IMR-90 (cell line): ENCODE measurements at regions not wholly inside any gene's neighbourhood (a gene's known extent, or its start where the extent isn't known, plus 50 kb on each side); places are given as distances from the start of the nearest gene placed in this dataset.

ENCODE experiments used
- ATAC-seq: fragments of 200-7000 bp; cut with Tn5 transposase; 2 replicates; pipeline ENCODE4 v1.9.1; 2020; ENCODE audit warnings: low read depth, mild to moderate bottlenecking, moderate library complexity
- BruUV-seq: library from RNA; stranded (reverse); fragments of 400-500 nt; replicated peaks from 2 replicates; lab custom pipeline; 2021; lab: Mats Ljungman, UMichigan
- CTCF ChIA-PET: fragments of 300-600 bp; formaldehyde crosslinking; extraction: SDS; loops from one replicate; lab custom pipeline; 2021; ENCODE audit warnings: antibody characterized with exemption; lab: Yijun Ruan, JAX
- POLR2A ChIA-PET: fragments of 300-600 bp; sonication (Branson Sonifier 250); formaldehyde crosslinking; loops from one replicate; lab custom pipeline; 2022; ENCODE audit warnings: antibody characterized with exemption; ENCODE audit not compliant: unreplicated experiment; lab: Charles Lee
- DNase-seq: peaks from one replicate; pipeline ENCODE4 v3.0.0; 2013
- H2AFZ ChIP-seq: replicated peaks from 2 replicates; pipeline ENCODE3; 2013; ENCODE audit warnings: low read length, mild to moderate bottlenecking; ENCODE audit not compliant: poor library complexity
- H2AK5ac ChIP-seq: 2 replicates; pipeline ENCODE4 v1.6.1; 2013; ENCODE audit warnings: low read depth, low read length, inconsistent platforms
- H2AK9ac ChIP-seq: replicated peaks from 2 replicates; pipeline ENCODE3; 2013; ENCODE audit warnings: mild to moderate bottlenecking, low read depth, low read length, moderate library complexity; ENCODE audit not compliant: poor library complexity
- H2BK120ac ChIP-seq: 2 replicates; pipeline ENCODE4 v1.6.1; 2013; ENCODE audit warnings: low read depth, low read length, inconsistent platforms
- H2BK15ac ChIP-seq: 3 replicates; pipeline ENCODE4 v1.6.1; 2013; ENCODE audit warnings: low read depth, low read length, inconsistent platforms
- H2BK20ac ChIP-seq: 2 replicates; pipeline ENCODE4 v1.6.1; 2013; ENCODE audit warnings: low read depth, mild to moderate bottlenecking, inconsistent platforms, low read length, moderate library complexity
- H2BK5ac ChIP-seq: 2 replicates; pipeline ENCODE4 v1.6.1; 2013; ENCODE audit warnings: mild to moderate bottlenecking, low read depth, low read length, inconsistent platforms; ENCODE audit not compliant: poor library complexity, severe bottlenecking
- H3K14ac ChIP-seq: replicated peaks from 2 replicates; pipeline ENCODE4 v1.6.1; 2013; ENCODE audit warnings: low read depth, low read length, inconsistent platforms
- H3K18ac ChIP-seq: 2 replicates; pipeline ENCODE4 v1.6.1; 2013; ENCODE audit warnings: low read depth, low read length, control low read depth
- H3K23ac ChIP-seq: 2 replicates; pipeline ENCODE4 v1.6.1; 2013; ENCODE audit warnings: low read depth, low read length, inconsistent platforms
- H3K27ac ChIP-seq: 2 replicates; pipeline ENCODE4 v1.5.1; 2013; ENCODE audit warnings: mild to moderate bottlenecking, control low read depth, low read length; ENCODE audit not compliant: insufficient read depth
- H3K27me3 ChIP-seq: 2 replicates; pipeline ENCODE4 v1.6.1; 2013; ENCODE audit warnings: low read length; ENCODE audit not compliant: control insufficient read depth, insufficient read depth
- H3K36me3 ChIP-seq: 2 replicates; pipeline ENCODE4 v1.6.1; 2013; ENCODE audit warnings: low read length, mixed read lengths; ENCODE audit not compliant: control insufficient read depth, insufficient read depth
- H3K4ac ChIP-seq: 2 replicates; pipeline ENCODE4 v1.6.1; 2013; ENCODE audit warnings: low read depth, low read length, inconsistent platforms
- H3K4me1 ChIP-seq: 2 replicates; pipeline ENCODE4 v1.6.1; 2013; ENCODE audit warnings: low read length, mixed read lengths; ENCODE audit not compliant: control insufficient read depth, insufficient read depth
- H3K4me2 ChIP-seq: 2 replicates; pipeline ENCODE4 v1.6.1; 2013; ENCODE audit warnings: low read depth, mild to moderate bottlenecking, control low read depth, low read length, moderate library complexity
- H3K4me3 ChIP-seq: 2 replicates; pipeline ENCODE4 v1.5.1; 2013; ENCODE audit warnings: low read depth, mild to moderate bottlenecking, control low read depth, low read length, moderate library complexity; ENCODE audit not compliant: insufficient read depth
- H3K56ac ChIP-seq: 2 replicates; pipeline ENCODE4 v1.6.1; 2013; ENCODE audit warnings: low read length, inconsistent platforms; ENCODE audit not compliant: insufficient read depth; ENCODE audit errors: extremely low read depth
- H3K79me1 ChIP-seq, 2 experiments: 2 replicates each; pipeline ENCODE4 v1.6.1; 2013; ENCODE audit warnings: low read length in 2 of 2, inconsistent platforms in 1 of 2, low read depth in 1 of 2
- H3K9ac ChIP-seq: 2 replicates; pipeline ENCODE4 v1.6.1; 2013; ENCODE audit warnings: low read depth, low read length, control low read depth
- H3K9me1 ChIP-seq: 2 replicates; pipeline ENCODE4 v1.6.1; 2013; ENCODE audit warnings: low read length, inconsistent platforms; ENCODE audit not compliant: insufficient read depth
- H3K9me3 ChIP-seq: 2 replicates; pipeline ENCODE4 v1.6.1; 2013; ENCODE audit warnings: low read length; ENCODE audit not compliant: control insufficient read depth, insufficient read depth
- H4K20me1 ChIP-seq: 2 replicates; pipeline ENCODE4 v1.6.1; 2013; ENCODE audit warnings: low read length, inconsistent platforms; ENCODE audit not compliant: insufficient read depth
- H4K5ac ChIP-seq: 2 replicates; pipeline ENCODE4 v1.6.1; 2013; ENCODE audit warnings: mild to moderate bottlenecking, low read depth, low read length, control low read depth
- H4K8ac ChIP-seq, 2 experiments: 2 replicates each; pipeline ENCODE4 v1.6.1; 2013; ENCODE audit warnings: low read depth in 2 of 2, low read length in 2 of 2, control low read depth in 1 of 2, inconsistent platforms in 1 of 2
- H4K91ac ChIP-seq: 2 replicates; pipeline ENCODE4 v1.6.1; 2013; ENCODE audit warnings: low read depth, low read length, inconsistent platforms; ENCODE audit not compliant: insufficient read depth
- BHLHE40 ChIP-seq: fragments of 150-350 bp; IDR thresholded peaks from 2 replicates; pipeline ENCODE4 v1.6.1; 2016; ENCODE audit warnings: mild to moderate bottlenecking, low read depth, low read length
- CHD1 ChIP-seq: IDR thresholded peaks from 2 replicates; pipeline ENCODE4 v1.6.1; 2012; ENCODE audit warnings: low read depth, low read length, improper control_type of control experiment
- FOS ChIP-seq: fragments of 150-350 bp; IDR thresholded peaks from 2 replicates; pipeline ENCODE4 v1.6.1; 2016; ENCODE audit warnings: low read depth, low read length
- NFE2L2 ChIP-seq: fragments of 150-350 bp; IDR thresholded peaks from 2 replicates; pipeline ENCODE4 v1.6.1; 2016; ENCODE audit warnings: low read depth, mild to moderate bottlenecking, low read length
- POLR2A ChIP-seq: IDR thresholded peaks from 2 replicates; pipeline ENCODE4 v1.6.1; 2012; ENCODE audit warnings: mild to moderate bottlenecking, low read depth, low read length
- RCOR1 ChIP-seq: IDR thresholded peaks from 2 replicates; pipeline ENCODE4 v1.6.1; 2012; ENCODE audit warnings: mild to moderate bottlenecking, low read length, improper control_type of control experiment; ENCODE audit not compliant: insufficient replicate concordance
- SMC3 ChIP-seq: fragments of 150-350 bp; IDR thresholded peaks from 2 replicates; pipeline ENCODE4 v1.6.1; 2016; ENCODE audit warnings: low read depth, mild to moderate bottlenecking, antibody characterized with exemption, low read length, moderate library complexity
- WGBS, 2 experiments: methylation state at CpG; one replicate each; pipeline versions ENCODE4 v1.1.5 to v1.1.7; 2013; ENCODE audit warnings: missing lambda C conversion rate in 2 of 2; ENCODE audit not compliant: insufficient read length in 1 of 2; ENCODE audit errors: extremely low coverage in 2 of 2; 5-methylcytosine and 5-hydroxymethylcytosine counted together
- dilution Hi-C: fragments of 300-500 bp; cut with HindIII; formaldehyde crosslinking; loops from one replicate; pipeline ENCODE4 v1.14.3; 2018; ENCODE audit warnings: low sequenced_read_pairs; ENCODE audit not compliant: unreplicated experiment
- in situ Hi-C: fragments of 300-500 bp; cut with MboI; formaldehyde crosslinking; loops from 3 replicates; pipeline ENCODE4 v1.14.3; 2019; ENCODE audit warnings: low sequenced_read_pairs, inconsistent platforms, mixed read lengths
- intact Hi-C: fragments of 100-400 bp; cut with micrococcal nuclease; formaldehyde crosslinking; loops from 2 replicates; pipeline ENCODE4 v1.10.0; 2022
- TF ChIP-seq, protein P1 (sequence below): fragments of 150-350 bp; IDR thresholded peaks from 2 replicates; pipeline ENCODE4 v1.6.1; 2016; ENCODE audit warnings: low read depth, mild to moderate bottlenecking, low read length, moderate library complexity, borderline replicate concordance

- H3K9me3 ChIP-seq = no peaks in the 10 kb centered on the region
- ChIA-PET CTCF (no interaction called here), POLR2A (no interaction called here)
- no peak overlapping the region for H3K23ac ChIP-seq
- H2AK9ac ChIP-seq = no peak overlapping the region
- no peak overlapping the region for H4K91ac ChIP-seq
- no peak overlapping the region for H2BK15ac ChIP-seq
- no peak overlapping the region for H3K4me2 ChIP-seq
- dilution Hi-C loops (no loop called here), in situ Hi-C loops (no loop called here), intact Hi-C loops (no loop called here)
- TF ChIP-seq SMC3 = no peak
- TF ChIP-seq RCOR1 = no peak
- TF ChIP-seq BHLHE40 = no peak
- TF ChIP-seq POLR2A = no peak
- TF ChIP-seq, protein P1, sequence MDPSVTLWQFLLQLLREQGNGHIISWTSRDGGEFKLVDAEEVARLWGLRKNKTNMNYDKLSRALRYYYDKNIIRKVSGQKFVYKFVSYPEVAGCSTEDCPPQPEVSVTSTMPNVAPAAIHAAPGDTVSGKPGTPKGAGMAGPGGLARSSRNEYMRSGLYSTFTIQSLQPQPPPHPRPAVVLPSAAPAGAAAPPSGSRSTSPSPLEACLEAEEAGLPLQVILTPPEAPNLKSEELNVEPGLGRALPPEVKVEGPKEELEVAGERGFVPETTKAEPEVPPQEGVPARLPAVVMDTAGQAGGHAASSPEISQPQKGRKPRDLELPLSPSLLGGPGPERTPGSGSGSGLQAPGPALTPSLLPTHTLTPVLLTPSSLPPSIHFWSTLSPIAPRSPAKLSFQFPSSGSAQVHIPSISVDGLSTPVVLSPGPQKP = no peak
- TF ChIP-seq NFE2L2 = no peak
- TF ChIP-seq FOS = no peak
- TF ChIP-seq CHD1 = no peak
- no peak overlapping the region for H4K8ac ChIP-seq
- no peak overlapping the region for H3K27ac ChIP-seq
- no peaks in the 10 kb centered on the region for H4K20me1 ChIP-seq
- no peak overlapping the region for H3K4ac ChIP-seq
- WGBS, 2 experiments = no CpG with 5 or more reads among the region's 4 CpGs
- H3K27me3 ChIP-seq = peaks cover 2% of the 10 kb centered on the region
- no peaks in the 10 kb centered on the region for H3K4me1 ChIP-seq
- no peak overlapping the region for H3K4me3 ChIP-seq
- H3K14ac ChIP-seq = no peak overlapping the region
- H3K9ac ChIP-seq = no peak overlapping the region
- no peaks in the 10 kb centered on the region for H3K79me1 ChIP-seq
- no peak overlapping the region for H3K56ac ChIP-seq
- ATAC-seq (no peak), DNase-seq (no peak)
- no peak overlapping the region for H2BK120ac ChIP-seq
- H4K5ac ChIP-seq = no peak overlapping the region
- no TSS peak for BruUV-seq
- no peak overlapping the region for H2BK20ac ChIP-seq
- no peak overlapping the region for H2BK5ac ChIP-seq
- H3K36me3 ChIP-seq = no peaks in the 10 kb centered on the region
- H2AFZ ChIP-seq = no peak overlapping the region
- no peak overlapping the region for H3K18ac ChIP-seq
- no peak overlapping the region for H2AK5ac ChIP-seq
- no peaks in the 10 kb centered on the region for H3K9me1 ChIP-seq
Observed at GRCh38 chr13:40433577-40433976, 232.9 kb downstream of the FOXO1 start.
